C4-2B (cell line): ENCODE measurements at regions not wholly inside any gene's neighbourhood (a gene's known extent, or its start where the extent isn't known, plus 50 kb on each side); places are given as distances from the start of the nearest gene placed in this dataset.

ENCODE experiments used
- CTCF ChIP-seq: fragments of 450-650 bp; conservative IDR thresholded peaks from 2 replicates; pipeline ENCODE4 v1.5.1; 2017; ENCODE audit warnings: mild to moderate bottlenecking
- ZFX ChIP-seq: fragments of 450-650 bp; IDR thresholded peaks from 2 replicates; pipeline ENCODE4 v1.6.1; 2017

DNA sequence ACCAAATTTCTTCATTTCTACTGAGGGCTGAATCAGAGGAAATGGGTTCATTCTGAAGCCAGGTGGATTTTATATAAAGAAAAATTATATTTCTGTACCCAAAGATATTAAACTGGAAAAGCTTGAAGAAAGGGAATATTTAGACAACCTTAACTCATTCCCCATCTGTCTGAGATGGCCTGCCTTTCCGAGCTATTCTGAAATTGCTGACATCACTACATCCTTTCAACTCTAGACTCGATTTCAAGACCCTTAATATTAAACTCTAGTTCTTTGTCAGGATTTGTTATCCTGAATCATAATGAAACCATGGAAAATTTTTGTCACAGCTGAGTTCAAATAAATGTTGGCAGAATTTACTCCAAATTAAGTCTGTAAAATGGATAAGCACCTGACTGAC is 818.5 kb upstream of the SEMA6A start:
- TF ChIP-seq CTCF (no peak), ZFX (no peak)
